ENCODE measurements at regions not wholly inside any gene's neighbourhood (a gene's known extent, or its start where the extent isn't known, plus 50 kb on each side); places are given as distances from the start of the nearest gene placed in this dataset.

- Histone ChIP-seq H3K4me3 (no peak overlapping the region), H4K20me1 (replicated peaks; ENCODE audit: control insufficient read depth, insufficient read depth, low read length) (no peaks in the 10 kb centered on the region), H3K79me2 (ENCODE audit: control insufficient read depth, insufficient read depth, low read length) (no peaks in the 10 kb centered on the region), H2AFZ (ENCODE audit: low read depth, low read length) (no peak overlapping the region), H3K9me3 (replicated peaks; ENCODE audit: control insufficient read depth, insufficient read depth, low read depth, low read length) (no peaks in the 10 kb centered on the region), H3K4me2 (ENCODE audit: insufficient read depth, low read length) (no peak overlapping the region), H3K27me3 (ENCODE audit: control insufficient read depth in 2 of 2, insufficient read depth in 2 of 2, low read length in 2 of 2) (no peaks in the 10 kb centered on the region; a peak in 1 of 5 replicates), H3K27ac (ENCODE audit: extremely low read depth, low read depth, low read length) (no peak overlapping the region), H3K9me1 (ENCODE audit: control insufficient read depth, insufficient read depth, low read length) (no peaks in the 10 kb centered on the region), H3K4me1 (replicated peaks in 1 of 2; ENCODE audit: control insufficient read depth in 2 of 2, insufficient read depth in 2 of 2, low read length in 2 of 2) (no peaks in the 10 kb centered on the region), H3K36me3 (ENCODE audit: control insufficient read depth, insufficient read depth, low read length) (no peaks in the 10 kb centered on the region), H3K9ac (ENCODE audit: insufficient read depth in 1 of 2, low read depth in 2 of 2, low read length in 2 of 2) (no peak overlapping the region)
- ChIA-PET POLR2A (interaction anchor here (0.6 kb wide), 1 partner anchor 817 kb away, joined by 3 read pairs; no protein-coding TSS in a partner anchor), CTCF (ENCODE audit: low intra/inter-chr PET ratio) (no interaction called here)
- in situ Hi-C loops (cut with MboI): no loop called here
- ATAC-seq: no peak
- 0% methylated on average over 5 of the region's 5 CpGs for WGBS (ENCODE audit: insufficient coverage, low coverage, missing lambda C conversion rate)
- intact Hi-C loops (cut with micrococcal nuclease): no loop called here
- TF ChIP-seq ZFP1 (CRISPR knock-in tag; IDR thresholded peaks at IDR 0.05) (no peak), DACH1 (IDR thresholded peaks at IDR 0.05; ENCODE audit: partially characterized antibody) (no peak), MBD2 (IDR thresholded peaks at IDR 0.05; ENCODE audit: borderline replicate concordance, low read depth) (no peak), ZFPM2 (CRISPR knock-in tag; IDR thresholded peaks at IDR 0.05) (no peak), ELF2 (CRISPR knock-in tag; IDR thresholded peaks at IDR 0.05) (no peak), HLTF (IDR thresholded peaks at IDR 0.05) (no peak), ZNF133 (CRISPR knock-in tag; IDR thresholded peaks at IDR 0.05) (no peak), ZNF134 (CRISPR knock-in tag; conservative IDR thresholded peaks at IDR 0.05) (no peak), SNIP1 (IDR thresholded peaks at IDR 0.05; ENCODE audit: low read depth) (no peak), NR2C1 (IDR thresholded peaks at IDR 0.05) (no peak), NR2C1 (tag; IDR thresholded peaks at IDR 0.05) (no peak), NR1H2 (CRISPR knock-in tag; IDR thresholded peaks at IDR 0.05) (no peak), MEIS2 (IDR thresholded peaks at IDR 0.05; ENCODE audit: partially characterized antibody) (no peak), ZNF766 (CRISPR knock-in tag; conservative IDR thresholded peaks at IDR 0.05) (no peak), ZBTB17 (CRISPR knock-in tag; IDR thresholded peaks at IDR 0.05) (no peak), CREM (IDR thresholded peaks at IDR 0.05; ENCODE audit: low read depth) (no peak), KDM4B (IDR thresholded peaks at IDR 0.05; ENCODE audit: borderline replicate concordance in 2 of 2, low read depth in 1 of 2) (no peak)
- TF ChIP-seq, protein P1, sequence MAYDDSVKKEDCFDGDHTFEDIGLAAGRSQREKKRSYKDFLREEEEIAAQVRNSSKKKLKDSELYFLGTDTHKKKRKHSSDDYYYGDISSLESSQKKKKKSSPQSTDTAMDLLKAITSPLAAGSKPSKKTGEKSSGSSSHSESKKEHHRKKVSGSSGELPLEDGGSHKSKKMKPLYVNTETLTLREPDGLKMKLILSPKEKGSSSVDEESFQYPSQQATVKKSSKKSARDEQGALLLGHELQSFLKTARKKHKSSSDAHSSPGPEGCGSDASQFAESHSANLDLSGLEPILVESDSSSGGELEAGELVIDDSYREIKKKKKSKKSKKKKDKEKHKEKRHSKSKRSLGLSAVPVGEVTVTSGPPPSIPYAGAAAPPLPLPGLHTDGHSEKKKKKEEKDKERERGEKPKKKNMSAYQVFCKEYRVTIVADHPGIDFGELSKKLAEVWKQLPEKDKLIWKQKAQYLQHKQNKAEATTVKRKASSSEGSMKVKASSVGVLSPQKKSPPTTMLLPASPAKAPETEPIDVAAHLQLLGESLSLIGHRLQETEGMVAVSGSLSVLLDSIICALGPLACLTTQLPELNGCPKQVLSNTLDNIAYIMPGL (CRISPR knock-in tag; IDR thresholded peaks at IDR 0.05): no peak
- no peak for FAIRE-seq
- DNase-seq (ENCODE audit: extremely low read depth in 1 of 4, low spot score in 3 of 4): no peak
- no TSS peak for BruUV-seq (replicated peaks)
Measured at GRCh38 chr12:114789821-114790220, 105.8 kb upstream of the TBX3 start.

Data from K562 (cell line).